Esophagus squamous epithelium (tissue), 5 donors: ENCODE measurements at regions not wholly inside any gene's neighbourhood (a gene's known extent, or its start where the extent isn't known, plus 50 kb on each side); places are given as distances from the start of the nearest gene placed in this dataset.

ENCODE experiments used
- DNase-seq: peaks from one replicate; lab custom pipeline; 2025; lab: John Stamatoyannopoulos, UW
- H3K27ac ChIP-seq, 4 donors: fragments of 200-600 bp; sonication (generic); one replicate each; pipeline ENCODE4 v1.5.1; 2016 to 2019; ENCODE audit warnings: mild to moderate bottlenecking in 1 of 4
- H3K27me3 ChIP-seq, 4 donors: fragments of 200-600 bp; sonication (generic); 1 replicate in 3 of 4; 2 replicates in 1 of 4; pipeline versions ENCODE4 v1.5.1 to v1.6.0; 2017 to 2021; ENCODE audit warnings: antibody characterized with exemption in 1 of 4
- H3K36me3 ChIP-seq, 3 donors: fragments of 200-600 bp; sonication (generic); one replicate each; pipeline ENCODE4 v1.5.1; 2016 to 2019
- H3K4me1 ChIP-seq, 3 donors: fragments of 200-600 bp; sonication (generic); one replicate each; pipeline ENCODE4 v1.5.1; 2017 to 2019
- H3K4me3 ChIP-seq, 4 donors: fragments of 200-600 bp; sonication (generic); 1 replicate in 3 of 4; 2 replicates in 1 of 4; pipeline ENCODE4 v1.5.1; 2016 to 2019; ENCODE audit warnings: mild to moderate bottlenecking in 2 of 4, moderate library complexity in 1 of 4
- H3K9me3 ChIP-seq, 3 donors: fragments of 200-600 bp; sonication (generic); one replicate each; pipeline ENCODE4 v1.5.1; 2016 to 2019
- POLR2A ChIP-seq, 4 donors: fragments of 450-650 bp; IDR thresholded peaks; one replicate each; pipeline ENCODE4 v1.6.1; 2017; ENCODE audit warnings: antibody characterized with exemption in 4 of 4, mild to moderate bottlenecking in 4 of 4, moderate library complexity in 3 of 4
- WGBS, 2 donors: methylation state at CpG; one replicate each; pipeline ENCODE4 v1.1.5; 2018; 5-methylcytosine and 5-hydroxymethylcytosine counted together
- intact Hi-C: fragments of 100-400 bp; cut with DNase I; formaldehyde crosslinking; loops from one replicate; pipeline ENCODE4 v1.15.0; 2022
- TF ChIP-seq, protein P1 (sequence below), 6 experiments: fragments of 450-650 bp in 4 of 6; fragments of 200-600 bp in 2 of 6; sonication (generic) in 2 of 6; IDR thresholded peaks; one replicate each; pipeline ENCODE4 v1.5.1; 2016 to 2019; ENCODE audit warnings: antibody characterized with exemption in 6 of 6, mild to moderate bottlenecking in 4 of 6, moderate library complexity in 4 of 6
- donor health status: DM: yes; HTN: yes; CAD: no.

DNA sequence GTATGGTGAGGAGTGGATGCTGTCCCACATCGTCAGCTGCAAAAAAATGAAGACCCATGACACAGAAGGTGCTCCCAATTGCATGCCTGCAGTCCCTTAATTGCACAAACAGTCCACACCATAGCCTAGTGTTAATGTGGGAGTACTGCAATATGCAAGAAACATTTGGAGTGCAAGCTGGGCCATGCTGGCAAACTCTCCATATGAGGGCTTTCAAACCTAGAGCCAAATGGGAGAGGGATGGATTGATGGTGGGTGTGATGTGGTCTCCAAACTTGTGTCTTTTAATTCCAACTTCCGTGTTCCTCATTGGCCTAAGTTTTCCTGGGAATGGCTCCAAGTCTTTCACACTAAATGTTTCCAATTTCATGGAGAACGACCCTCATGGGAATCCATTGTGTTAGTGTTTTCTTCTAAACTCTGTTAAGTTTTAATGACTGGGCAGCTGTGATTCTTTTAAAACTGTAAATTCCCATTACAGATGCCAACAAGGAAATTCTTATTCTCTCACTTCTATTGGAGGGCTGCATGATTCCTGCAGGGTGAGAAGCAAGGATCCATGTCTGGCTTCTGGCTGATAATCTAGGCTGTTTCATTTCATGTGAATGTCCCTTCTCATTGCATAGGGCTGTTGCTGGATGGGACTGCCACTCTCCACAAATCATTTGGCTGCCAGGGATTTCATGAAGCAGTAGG, 745.3 kb upstream of the TSPY4 start:
- TF ChIP-seq POLR2A (IDR thresholded peaks at IDR 0.05): no peak
- TF ChIP-seq, protein P1, sequence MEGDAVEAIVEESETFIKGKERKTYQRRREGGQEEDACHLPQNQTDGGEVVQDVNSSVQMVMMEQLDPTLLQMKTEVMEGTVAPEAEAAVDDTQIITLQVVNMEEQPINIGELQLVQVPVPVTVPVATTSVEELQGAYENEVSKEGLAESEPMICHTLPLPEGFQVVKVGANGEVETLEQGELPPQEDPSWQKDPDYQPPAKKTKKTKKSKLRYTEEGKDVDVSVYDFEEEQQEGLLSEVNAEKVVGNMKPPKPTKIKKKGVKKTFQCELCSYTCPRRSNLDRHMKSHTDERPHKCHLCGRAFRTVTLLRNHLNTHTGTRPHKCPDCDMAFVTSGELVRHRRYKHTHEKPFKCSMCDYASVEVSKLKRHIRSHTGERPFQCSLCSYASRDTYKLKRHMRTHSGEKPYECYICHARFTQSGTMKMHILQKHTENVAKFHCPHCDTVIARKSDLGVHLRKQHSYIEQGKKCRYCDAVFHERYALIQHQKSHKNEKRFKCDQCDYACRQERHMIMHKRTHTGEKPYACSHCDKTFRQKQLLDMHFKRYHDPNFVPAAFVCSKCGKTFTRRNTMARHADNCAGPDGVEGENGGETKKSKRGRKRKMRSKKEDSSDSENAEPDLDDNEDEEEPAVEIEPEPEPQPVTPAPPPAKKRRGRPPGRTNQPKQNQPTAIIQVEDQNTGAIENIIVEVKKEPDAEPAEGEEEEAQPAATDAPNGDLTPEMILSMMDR (IDR thresholded peaks at IDR 0.05): no peak
- DNase-seq: no peak
- H3K36me3 ChIP-seq: no peaks in the 10 kb centered on the region
- WGBS, 2 donors: 52% methylated on average over 3 of the region's 3 CpGs; no CpG with 5 or more reads in 1 of the 2 donors
- H3K4me1 ChIP-seq: no peaks in the 10 kb centered on the region
- H3K27ac ChIP-seq: no peak overlapping the region
- no peak overlapping the region for H3K4me3 ChIP-seq
- H3K27me3 ChIP-seq: no peaks in the 10 kb centered on the region
- intact Hi-C loops: no loop called here
- H3K9me3 ChIP-seq: no peaks in the 10 kb centered on the region

DNA sequence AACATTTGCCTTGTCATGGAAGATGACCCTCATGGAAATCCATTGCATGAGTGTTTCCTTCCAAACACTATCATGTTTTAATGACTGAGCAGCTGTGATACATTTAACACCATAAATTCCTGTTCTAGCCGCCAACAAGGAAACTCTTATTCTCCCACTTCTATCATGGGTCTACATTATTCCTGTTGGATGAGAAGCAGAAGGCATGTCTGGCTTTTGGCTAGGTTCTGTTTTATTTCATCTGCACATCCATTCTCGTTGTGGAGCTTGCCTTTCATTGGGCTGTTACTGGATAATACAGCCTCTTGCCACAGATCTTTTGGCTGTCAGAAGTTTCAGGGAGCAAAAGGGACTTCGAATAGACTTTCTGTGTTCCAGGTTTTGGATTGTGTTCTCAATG, 742.6 kb upstream of the TSPY4 start:
- TF ChIP-seq POLR2A (IDR thresholded peaks at IDR 0.05): no peak
- TF ChIP-seq, protein P1 (IDR thresholded peaks at IDR 0.05): no peak
- H3K9me3 ChIP-seq: no peaks in the 10 kb centered on the region
- intact Hi-C loops: no loop called here
- no peak for DNase-seq
- H3K4me1 ChIP-seq: no peaks in the 10 kb centered on the region
- H3K4me3 ChIP-seq: no peak overlapping the region
- H3K36me3 ChIP-seq: no peaks in the 10 kb centered on the region
- no peaks in the 10 kb centered on the region for H3K27me3 ChIP-seq
- no peak overlapping the region for H3K27ac ChIP-seq
- WGBS, 2 donors: 33% methylated on average over 2 of the region's 3 CpGs; no CpG with 5 or more reads in 1 of the 2 donors

DNA sequence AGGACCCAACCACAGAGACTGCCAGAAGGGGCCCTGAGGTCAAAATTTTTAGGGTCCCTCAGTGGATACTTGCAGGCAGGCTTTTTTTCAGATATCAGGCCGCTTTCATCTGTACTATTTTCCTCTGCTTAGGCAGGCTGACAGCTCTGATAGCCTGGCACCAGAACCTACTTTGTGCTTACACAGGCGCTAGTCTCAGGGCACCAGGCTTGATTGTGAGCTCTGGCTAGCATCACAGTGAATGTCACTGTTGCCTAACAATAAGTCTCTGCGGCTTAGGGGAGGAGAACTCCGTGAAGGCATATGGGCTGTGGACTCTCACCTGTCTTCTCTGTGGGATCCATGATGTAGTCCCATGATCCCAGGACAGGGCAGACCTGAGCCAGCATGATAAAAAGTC, 738.1 kb upstream of the TSPY4 start:
- no peaks in the 10 kb centered on the region for H3K27me3 ChIP-seq
- no peak for DNase-seq
- WGBS, 2 donors: 86% methylated on average over 1 of the region's 4 CpGs; no CpG with 5 or more reads in 1 of the 2 donors
- H3K9me3 ChIP-seq: no peaks in the 10 kb centered on the region
- H3K4me3 ChIP-seq: no peak overlapping the region
- H3K36me3 ChIP-seq: no peaks in the 10 kb centered on the region
- no peaks in the 10 kb centered on the region for H3K4me1 ChIP-seq
- intact Hi-C loops: no loop called here
- H3K27ac ChIP-seq: no peak overlapping the region
- TF ChIP-seq, protein P1 (IDR thresholded peaks at IDR 0.05): no peak
- TF ChIP-seq POLR2A (IDR thresholded peaks at IDR 0.05): no peak

DNA sequence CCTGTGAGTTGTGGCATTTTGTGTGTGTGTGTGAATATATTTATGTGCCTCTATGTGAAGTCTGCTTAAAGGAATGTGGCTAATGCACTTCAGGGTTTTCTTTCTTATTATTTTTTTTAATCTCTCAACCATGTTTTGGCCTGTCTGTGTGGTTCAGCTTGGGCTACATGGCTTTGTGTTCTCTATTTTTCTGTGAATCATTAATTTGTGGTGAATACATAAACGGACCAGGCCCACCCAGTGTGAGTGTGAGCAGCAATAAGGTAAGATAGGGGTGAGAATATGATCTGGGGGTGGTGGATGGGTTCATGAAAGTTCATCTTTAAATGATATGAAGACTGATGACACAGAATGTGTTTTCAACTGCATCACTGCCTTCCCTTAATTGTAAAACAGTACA, 726.6 kb upstream of the TSPY4 start:
- no peaks in the 10 kb centered on the region for H3K36me3 ChIP-seq
- 14% methylated on average over 1 of the region's 1 CpG; no CpG with 5 or more reads in 1 of the 2 donors for WGBS, 2 donors
- no peaks in the 10 kb centered on the region for H3K4me1 ChIP-seq
- intact Hi-C loops: no loop called here
- no peak overlapping the region for H3K4me3 ChIP-seq
- no peak for TF ChIP-seq POLR2A (IDR thresholded peaks at IDR 0.05)
- TF ChIP-seq, protein P1 (IDR thresholded peaks at IDR 0.05): no peak
- DNase-seq: no peak
- H3K9me3 ChIP-seq: no peaks in the 10 kb centered on the region
- H3K27me3 ChIP-seq: no peaks in the 10 kb centered on the region
- no peak overlapping the region for H3K27ac ChIP-seq

DNA sequence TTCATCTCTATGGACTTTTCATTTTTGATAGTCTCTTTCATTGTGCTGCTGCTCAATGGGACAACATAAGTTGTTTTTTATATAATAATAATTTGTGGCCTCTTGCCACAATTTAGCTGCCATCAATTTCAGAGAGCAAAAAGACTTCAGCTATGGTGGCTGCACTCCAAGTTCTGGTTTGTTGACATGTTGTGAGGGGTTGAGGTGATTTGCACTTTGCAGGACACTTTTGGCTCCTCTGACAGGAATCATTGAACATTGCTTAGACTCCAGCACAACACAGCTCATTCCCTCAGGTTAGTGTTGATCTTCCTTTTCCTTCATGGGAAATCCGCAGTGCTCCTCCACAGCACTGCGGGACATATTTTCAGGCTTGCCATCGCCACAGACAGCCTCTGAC, 725.4 kb upstream of the TSPY4 start:
- 88% methylated on average over 3 of the region's 3 CpGs; no CpG with 5 or more reads in 1 of the 2 donors for WGBS, 2 donors
- no peak overlapping the region for H3K4me3 ChIP-seq
- H3K4me1 ChIP-seq: no peaks in the 10 kb centered on the region
- TF ChIP-seq, protein P1 (IDR thresholded peaks at IDR 0.05): no peak
- no peak for TF ChIP-seq POLR2A (IDR thresholded peaks at IDR 0.05)
- no peaks in the 10 kb centered on the region for H3K9me3 ChIP-seq
- no peak for DNase-seq
- H3K36me3 ChIP-seq: no peaks in the 10 kb centered on the region
- no peaks in the 10 kb centered on the region for H3K27me3 ChIP-seq
- intact Hi-C loops: no loop called here
- no peak overlapping the region for H3K27ac ChIP-seq
